Progenitor cell of endocrine pancreas (in vitro differentiated cells): ENCODE measurements at regions not wholly inside any gene's neighbourhood (a gene's known extent, or its start where the extent isn't known, plus 50 kb on each side); places are given as distances from the start of the nearest gene placed in this dataset.

Experiments used
- DNase-seq: peaks from one replicate; pipeline ENCODE4 v3.0.0; 2021; ENCODE audit warnings: low spot score; ENCODE audit not compliant: unreplicated experiment
- H3K27ac Mint-ChIP-seq: 2 replicates; pipeline ENCODE4 v1.8.0; 2021; ENCODE audit warnings: mild to moderate bottlenecking, moderate library complexity, mixed read lengths
- H3K27me3 Mint-ChIP-seq: 2 replicates; pipeline ENCODE4 v1.8.0; 2021; ENCODE audit warnings: mixed read lengths
- H3K36me3 Mint-ChIP-seq: 2 replicates; pipeline ENCODE4 v1.8.0; 2022; ENCODE audit warnings: mixed read lengths; ENCODE audit not compliant: insufficient read depth
- H3K4me1 Mint-ChIP-seq: 2 replicates; pipeline ENCODE4 v1.8.0; 2021; ENCODE audit warnings: low read depth, mixed read lengths
- H3K4me3 Mint-ChIP-seq: 2 replicates; pipeline ENCODE4 v1.8.0; 2021; ENCODE audit warnings: low read depth, mild to moderate bottlenecking, moderate library complexity, mixed read lengths
- H3K9me3 Mint-ChIP-seq: 2 replicates; pipeline ENCODE4 v1.8.0; 2021; ENCODE audit warnings: low read depth, mixed read lengths
- TF ChIP-seq, protein P1 (sequence below): fragments of 200-600 bp; sonication (generic); IDR thresholded peaks from one replicate; pipeline ENCODE4 v1.5.0; 2021; ENCODE audit warnings: antibody characterized with exemption, mild to moderate bottlenecking; ENCODE audit not compliant: unreplicated experiment

DNA sequence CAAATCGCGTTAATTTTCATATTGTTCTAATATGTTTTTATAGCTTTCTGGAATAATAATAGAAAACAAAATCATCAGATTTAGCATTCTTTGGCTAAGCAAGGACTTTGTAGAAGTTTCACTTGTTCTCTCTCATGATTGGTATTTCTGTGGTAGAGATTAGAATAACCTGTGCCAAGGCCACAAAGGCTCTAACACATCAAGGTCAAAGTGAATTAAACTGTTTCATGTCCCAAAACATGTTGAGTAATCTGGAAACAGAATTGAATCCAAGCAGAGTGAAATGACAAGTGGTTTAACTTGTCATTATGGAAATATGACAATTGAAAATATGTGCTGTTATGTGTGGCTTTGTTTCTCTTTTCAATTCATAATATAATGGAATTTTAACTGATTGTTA is 617.4 kb downstream of the CCDC85A start:
- TF ChIP-seq, protein P1, sequence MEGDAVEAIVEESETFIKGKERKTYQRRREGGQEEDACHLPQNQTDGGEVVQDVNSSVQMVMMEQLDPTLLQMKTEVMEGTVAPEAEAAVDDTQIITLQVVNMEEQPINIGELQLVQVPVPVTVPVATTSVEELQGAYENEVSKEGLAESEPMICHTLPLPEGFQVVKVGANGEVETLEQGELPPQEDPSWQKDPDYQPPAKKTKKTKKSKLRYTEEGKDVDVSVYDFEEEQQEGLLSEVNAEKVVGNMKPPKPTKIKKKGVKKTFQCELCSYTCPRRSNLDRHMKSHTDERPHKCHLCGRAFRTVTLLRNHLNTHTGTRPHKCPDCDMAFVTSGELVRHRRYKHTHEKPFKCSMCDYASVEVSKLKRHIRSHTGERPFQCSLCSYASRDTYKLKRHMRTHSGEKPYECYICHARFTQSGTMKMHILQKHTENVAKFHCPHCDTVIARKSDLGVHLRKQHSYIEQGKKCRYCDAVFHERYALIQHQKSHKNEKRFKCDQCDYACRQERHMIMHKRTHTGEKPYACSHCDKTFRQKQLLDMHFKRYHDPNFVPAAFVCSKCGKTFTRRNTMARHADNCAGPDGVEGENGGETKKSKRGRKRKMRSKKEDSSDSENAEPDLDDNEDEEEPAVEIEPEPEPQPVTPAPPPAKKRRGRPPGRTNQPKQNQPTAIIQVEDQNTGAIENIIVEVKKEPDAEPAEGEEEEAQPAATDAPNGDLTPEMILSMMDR = no peak
- Mint-ChIP-seq H3K27ac (no peak overlapping the region), H3K27me3 (no peaks in the 10 kb centered on the region), H3K4me3 (no peak overlapping the region), H3K36me3 (no peaks in the 10 kb centered on the region), H3K4me1 (peaks cover 13% of the 10 kb centered on the region), H3K9me3 (no peaks in the 10 kb centered on the region)
- no peak for DNase-seq

DNA sequence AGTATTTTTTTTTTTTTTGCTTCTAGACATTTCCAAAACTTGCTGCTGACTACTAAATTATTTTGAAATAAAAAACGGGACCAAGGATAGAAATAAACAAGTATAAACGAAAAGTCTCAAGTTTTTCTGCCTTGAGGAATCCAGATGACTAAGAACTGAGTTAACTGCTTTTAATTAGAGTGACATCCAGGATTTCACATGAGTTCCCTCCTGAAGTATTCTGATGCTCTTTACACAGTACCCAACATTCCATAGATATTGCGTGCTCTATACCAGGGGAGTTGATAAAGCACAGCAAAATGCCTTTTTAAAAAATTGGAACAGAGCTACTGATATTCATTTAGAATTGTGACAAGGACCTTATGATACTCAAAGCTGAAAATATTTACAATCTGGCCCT is 618.0 kb downstream of the CCDC85A start:
- no peak overlapping the region for H3K4me3 Mint-ChIP-seq
- H3K27me3 Mint-ChIP-seq = no peaks in the 10 kb centered on the region
- no peak for DNase-seq
- peaks cover 12% of the 10 kb centered on the region for H3K4me1 Mint-ChIP-seq
- H3K9me3 Mint-ChIP-seq = no peaks in the 10 kb centered on the region
- H3K27ac Mint-ChIP-seq = no peak overlapping the region
- TF ChIP-seq, protein P1 = no peak
- H3K36me3 Mint-ChIP-seq = no peaks in the 10 kb centered on the region

DNA sequence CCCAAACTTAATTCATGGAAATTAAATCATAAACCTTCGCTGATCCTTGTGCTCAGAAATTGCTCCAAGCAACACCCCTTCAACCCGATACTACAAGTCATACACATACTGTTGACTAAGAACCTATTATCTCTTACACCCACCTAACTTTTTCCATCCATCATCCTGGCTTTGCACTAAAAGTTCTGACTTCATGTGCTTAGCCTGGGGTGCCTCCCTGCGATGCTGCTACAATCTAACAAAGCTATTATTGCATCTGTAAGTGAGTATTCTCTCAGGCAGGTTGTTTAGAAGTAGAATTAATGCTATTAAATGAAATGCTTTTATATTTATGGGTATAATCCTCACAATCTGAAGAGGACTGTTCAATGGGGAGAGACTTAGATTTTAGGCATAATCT is 619.8 kb downstream of the CCDC85A start:
- no peaks in the 10 kb centered on the region for H3K27me3 Mint-ChIP-seq

DNA sequence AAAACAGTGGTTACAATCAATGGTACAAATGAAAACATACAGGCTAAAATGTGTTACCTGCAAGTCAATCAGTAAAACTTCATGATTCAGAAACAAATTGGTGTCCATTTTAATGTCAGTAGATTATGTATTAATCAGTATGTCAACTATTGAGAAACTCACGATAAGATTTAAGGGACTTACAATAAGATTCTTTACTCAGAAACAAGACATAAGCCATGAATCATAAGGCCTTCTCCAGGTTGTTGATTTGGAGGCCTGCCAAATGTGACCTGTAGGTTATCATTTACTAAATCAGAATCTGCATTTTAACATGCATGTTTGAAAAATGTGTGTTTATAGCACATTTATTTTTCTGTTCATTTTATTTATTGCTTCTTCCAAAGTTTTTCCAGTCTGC is 623.1 kb downstream of the CCDC85A start:
- Mint-ChIP-seq H3K9me3 (peaks cover 8% of the 10 kb centered on the region), H3K27ac (no peak overlapping the region), H3K4me3 (no peak overlapping the region), H3K27me3 (no peaks in the 10 kb centered on the region), H3K4me1 (peaks cover 14% of the 10 kb centered on the region), H3K36me3 (no peaks in the 10 kb centered on the region)
- no peak for DNase-seq
- TF ChIP-seq, protein P1 = no peak

More for the DNA sequence above, 619.8 kb downstream of the CCDC85A start:
- DNase-seq = no peak
- no peaks in the 10 kb centered on the region for H3K36me3 Mint-ChIP-seq
- H3K9me3 Mint-ChIP-seq = no peaks in the 10 kb centered on the region
- TF ChIP-seq, protein P1 = no peak
- H3K27ac Mint-ChIP-seq = no peak overlapping the region
- H3K4me1 Mint-ChIP-seq = peaks cover 10% of the 10 kb centered on the region
- H3K4me3 Mint-ChIP-seq = no peak overlapping the region

DNA sequence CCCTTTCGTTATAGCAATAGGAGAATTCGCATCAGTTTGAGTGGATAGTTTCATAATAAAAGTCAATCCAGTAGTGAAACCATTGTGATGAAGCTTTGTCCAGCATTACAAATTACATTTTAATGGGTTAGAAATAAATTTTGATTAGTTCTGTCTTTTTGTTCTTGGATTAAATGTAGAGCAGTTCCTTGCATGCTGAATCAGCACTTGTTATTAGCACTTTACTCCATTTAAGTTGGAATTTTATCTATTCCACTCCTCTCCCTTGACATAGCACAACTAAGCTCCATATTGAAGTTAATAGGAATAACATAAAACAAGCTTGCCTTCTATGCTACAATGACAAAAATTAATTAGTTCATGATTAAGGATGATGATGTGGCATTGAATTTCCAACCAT is 624.1 kb downstream of the CCDC85A start:
- DNase-seq = no peak
- H3K27me3 Mint-ChIP-seq = no peaks in the 10 kb centered on the region
- H3K4me3 Mint-ChIP-seq = no peak overlapping the region
- TF ChIP-seq, protein P1 = no peak
- H3K4me1 Mint-ChIP-seq = peaks cover 14% of the 10 kb centered on the region
- H3K36me3 Mint-ChIP-seq = no peaks in the 10 kb centered on the region
- H3K9me3 Mint-ChIP-seq = peaks cover 8% of the 10 kb centered on the region
- H3K27ac Mint-ChIP-seq = no peak overlapping the region

DNA sequence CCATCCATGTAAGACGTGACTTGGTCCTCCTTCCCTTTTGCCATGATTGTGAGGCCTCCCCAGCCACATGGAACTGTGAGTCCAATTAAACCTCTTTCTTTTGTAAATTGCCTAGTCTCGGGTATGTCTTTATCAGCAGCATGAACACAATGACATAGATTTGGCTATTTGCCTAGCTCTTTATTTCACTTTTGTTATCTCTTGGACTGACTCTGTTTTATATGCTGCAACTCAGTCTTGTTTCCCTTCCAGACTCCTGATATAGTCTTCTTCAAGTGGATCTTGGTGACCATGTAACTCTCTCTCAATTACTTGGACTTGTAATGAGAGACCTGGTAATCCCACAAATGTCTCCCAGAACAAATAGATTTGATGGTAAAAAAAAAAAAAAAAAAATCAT is 627.6 kb downstream of the CCDC85A start:
- H3K27me3 Mint-ChIP-seq = no peaks in the 10 kb centered on the region
- DNase-seq = no peak
- TF ChIP-seq, protein P1 = no peak
- H3K36me3 Mint-ChIP-seq = no peaks in the 10 kb centered on the region
- peaks cover 6% of the 10 kb centered on the region for H3K4me1 Mint-ChIP-seq
- no peak overlapping the region for H3K4me3 Mint-ChIP-seq
- peaks cover 8% of the 10 kb centered on the region for H3K9me3 Mint-ChIP-seq
- H3K27ac Mint-ChIP-seq = no peak overlapping the region
